HuH-7.5 (cell line): ENCODE measurements at regions not wholly inside any gene's neighbourhood (a gene's known extent, or its start where the extent isn't known, plus 50 kb on each side); places are given as distances from the start of the nearest gene placed in this dataset.
A peak's percentile ranks its signal among the peaks of the same experiment; 100 is the strongest.
"Not testable (repeated sequence)": the region's sequence is repeated elsewhere in the genome, so short reads cannot be mapped to it uniquely, and the experiment has no call there.

Experiments
- DNase-seq: peaks from one replicate; pipeline ENCODE4 v3.0.0; 2011; ENCODE audit warnings: low spot score

- no peak for DNase-seq
These were observed 480.7 kb downstream of the HTR1B start for GRCh38 chr6:76982476-76983199.

GRCh38 chr6:76972474-76972873, 490.8 kb downstream of the HTR1B start:
- DNase-seq, result no peak

- DNase-seq, result not testable (repeated sequence)
These were observed 504.1 kb downstream of the HTR1B start for GRCh38 chr6:76959177-76959576.

- no peak for DNase-seq
These were observed 520.9 kb downstream of the HTR1B start for GRCh38 chr6:76942203-76942966.

GRCh38 chr6:76940191-76940590, 523.1 kb downstream of the HTR1B start:
- no peak for DNase-seq

GRCh38 chr6:76914737-76915136, 548.6 kb downstream of the HTR1B start:
- no peak for DNase-seq

GRCh38 chr6:76905541-76905940, 557.8 kb downstream of the HTR1B start:
- DNase-seq, result not testable (repeated sequence)

- DNase-seq, result no peak
These were observed 570.7 kb downstream of the HTR1B start for GRCh38 chr6:76892542-76892941.

- DNase-seq, result no peak
These were observed 574.9 kb downstream of the HTR1B start for GRCh38 chr6:76888351-76888750.

GRCh38 chr6:76886900-76887299, 576.4 kb downstream of the HTR1B start:
- DNase-seq, result no peak

GRCh38 chr6:76885861-76886301, 577.4 kb downstream of the HTR1B start:
- DNase-seq, result no peak

- no peak for DNase-seq
These were observed 581.9 kb downstream of the HTR1B start for GRCh38 chr6:76881414-76881813.

- peak; percentile 27 for DNase-seq
These were observed 586.3 kb downstream of the HTR1B start for GRCh38 chr6:76876922-76877553.

GRCh38 chr6:76876430-76876829, 586.9 kb downstream of the HTR1B start:
- DNase-seq, result not testable (repeated sequence)

- DNase-seq, result no peak
These were observed 596.1 kb downstream of the HTR1B start for GRCh38 chr6:76867182-76867581.

GRCh38 chr6:76866091-76866915, 597.0 kb downstream of the HTR1B start:
- no peak for DNase-seq

- no peak for DNase-seq
These were observed 600.4 kb downstream of the HTR1B start for GRCh38 chr6:76862936-76863335.

GRCh38 chr6:76861403-76861802, 601.9 kb downstream of the HTR1B start:
- no peak for DNase-seq

- DNase-seq, result no peak
These were observed 607.2 kb downstream of the HTR1B start for GRCh38 chr6:76856065-76856464.

- no peak for DNase-seq
These were observed 610.5 kb downstream of the HTR1B start for GRCh38 chr6:76852776-76853175.

- DNase-seq, result not testable (repeated sequence)
These were observed 613.9 kb downstream of the HTR1B start for GRCh38 chr6:76849274-76849970.
